ENCODE measurements at regions not wholly inside any gene's neighbourhood (a gene's known extent, or its start where the extent isn't known, plus 50 kb on each side); places are given as distances from the start of the nearest gene placed in this dataset.
"Not testable (repeated sequence)": the region's sequence is repeated elsewhere in the genome, so short reads cannot be mapped to it uniquely, and the experiment has no call there.

GRCh38 chr2:152273732-152274260 lies 61.2 kb upstream of the FMNL2 start:
- not testable (repeated sequence) for DNase-seq

- not testable (repeated sequence) for DNase-seq
Observed at GRCh38 chr2:152277896-152278295, 57.1 kb upstream of the FMNL2 start.

GRCh38 chr2:152278526-152278925 lies 56.4 kb upstream of the FMNL2 start:
- no peak for DNase-seq

GRCh38 chr2:152279367-152279766 lies 55.6 kb upstream of the FMNL2 start:
- not testable (repeated sequence) for DNase-seq

- DNase-seq: no peak
Observed at GRCh38 chr2:152280780-152281179, 54.2 kb upstream of the FMNL2 start.

- no peak for DNase-seq
Observed at GRCh38 chr2:152283392-152283791, 51.6 kb upstream of the FMNL2 start.

- DNase-seq: no peak
Observed at GRCh38 chr2:152284398-152284797, 50.6 kb upstream of the FMNL2 start.

Measured in retina (tissue), 1 donor.